Endothelial cell of umbilical vein (primary cell): ENCODE measurements at regions not wholly inside any gene's neighbourhood (a gene's known extent, or its start where the extent isn't known, plus 50 kb on each side); places are given as distances from the start of the nearest gene placed in this dataset.

ENCODE experiments used
- BruUV-seq: library from RNA; stranded (reverse); fragments of 400-500 nt; replicated peaks from 2 replicates; lab custom pipeline; 2021; lab: Mats Ljungman, UMichigan
- CTCF ChIA-PET: fragments of 300-600, 350-600 bp; sonication (Branson Sonifier 250); formaldehyde crosslinking; loops from one replicate; lab custom pipeline; 2021; ENCODE audit warnings: antibody characterized with exemption, inconsistent platforms; lab: Charles Lee
- POLR2A ChIA-PET: fragments of 300-600, 350-600 bp; sonication (Branson Sonifier 250); formaldehyde crosslinking; loops from one replicate; lab custom pipeline; 2021; ENCODE audit warnings: antibody characterized with exemption, inconsistent platforms; lab: Charles Lee
- DNase-seq: peaks from one replicate; pipeline ENCODE4 v3.0.0-alpha.2; 2011; ENCODE audit warnings: low read depth, low spot score
- FAIRE-seq: peaks from 2 replicates; lab custom pipeline; 2011; peaks lifted over from hg19 to GRCh38; lab: Jason Lieb, UNC
- H2AFZ ChIP-seq: 2 replicates; pipeline ENCODE4 v1.6.0; 2012; ENCODE audit warnings: low read depth, low read length, control low read depth, inconsistent platforms
- H3K27ac ChIP-seq: 2 replicates; pipeline ENCODE4 v1.5.1; 2011; ENCODE audit warnings: low read depth, mild to moderate bottlenecking, control low read depth, low read length, moderate library complexity; ENCODE audit not compliant: insufficient read depth
- H3K27me3 ChIP-seq, 2 experiments: 2 replicates each; pipeline versions ENCODE4 v1.6.0 to v1.6.1; 2011; ENCODE audit warnings: low read length in 2 of 2, mixed read lengths in 1 of 2; ENCODE audit not compliant: control insufficient read depth in 2 of 2, insufficient read depth in 2 of 2
- H3K36me3 ChIP-seq, 2 experiments: 2 replicates in 1 of 2; 3 replicates in 1 of 2; pipeline ENCODE4 v1.5.1; 2011; ENCODE audit warnings: low read length in 2 of 2, mild to moderate bottlenecking in 1 of 2, moderate library complexity in 1 of 2; ENCODE audit not compliant: control insufficient read depth in 2 of 2, insufficient read depth in 2 of 2; ENCODE audit errors: extremely low read depth in 1 of 2
- H3K4me1 ChIP-seq: 3 replicates; pipeline ENCODE4 v1.5.1; 2011; ENCODE audit warnings: mild to moderate bottlenecking, low read length; ENCODE audit not compliant: control insufficient read depth, insufficient read depth; ENCODE audit errors: extremely low read depth
- H3K4me2 ChIP-seq: 2 replicates; pipeline ENCODE4 v1.6.1; 2011; ENCODE audit warnings: low read length, control low read depth, mixed read lengths; ENCODE audit not compliant: insufficient read depth
- H3K4me3 ChIP-seq, 3 experiments: fragments of 200-600 bp in 1 of 3; sonication (generic), shearing (Covaris generic) in 1 of 3; replicated peaks in 1 of 3; 2 replicates each; pipeline ENCODE4 v1.5.1; 2011 to 2016; ENCODE audit warnings: control low read depth in 3 of 3, low read length in 3 of 3, mild to moderate bottlenecking in 2 of 3, inconsistent platforms in 1 of 3, low read depth in 1 of 3, moderate library complexity in 1 of 3; ENCODE audit not compliant: insufficient read depth in 1 of 3
- H3K79me2 ChIP-seq: 2 replicates; pipeline ENCODE4 v1.6.0; 2012; ENCODE audit warnings: low read length, inconsistent platforms; ENCODE audit not compliant: control insufficient read depth, insufficient read depth
- H3K9ac ChIP-seq: replicated peaks from 2 replicates; pipeline ENCODE3; 2011; ENCODE audit warnings: low read length, control low read depth; ENCODE audit not compliant: insufficient read depth; ENCODE audit errors: extremely low read depth
- H3K9me1 ChIP-seq: replicated peaks from 3 replicates; pipeline ENCODE4 v1.6.0; 2011; ENCODE audit warnings: mild to moderate bottlenecking, low read length; ENCODE audit not compliant: control insufficient read depth, insufficient read depth; ENCODE audit errors: extremely low read depth
- H3K9me3 ChIP-seq: replicated peaks from 2 replicates; pipeline ENCODE4 v1.5.1; 2012; ENCODE audit warnings: low read length, inconsistent platforms; ENCODE audit not compliant: control insufficient read depth, insufficient read depth
- H4K20me1 ChIP-seq: replicated peaks from 2 replicates; pipeline ENCODE3; 2011; ENCODE audit warnings: mild to moderate bottlenecking, low read length; ENCODE audit not compliant: control insufficient read depth, insufficient read depth; ENCODE audit errors: extremely low read depth
- EZH2 ChIP-seq: IDR thresholded peaks from 2 replicates; pipeline ENCODE4 v1.6.1; 2012; ENCODE audit warnings: borderline replicate concordance, low read depth, mild to moderate bottlenecking, moderate library complexity, low read length, inconsistent platforms; ENCODE audit not compliant: severe bottlenecking
- FOS ChIP-seq: IDR thresholded peaks from 2 replicates; pipeline ENCODE4 v1.6.1; 2011; ENCODE audit warnings: mild to moderate bottlenecking, low read length, moderate library complexity, borderline replicate concordance; ENCODE audit not compliant: insufficient read depth
- GATA2 ChIP-seq: IDR thresholded peaks from 2 replicates; pipeline ENCODE4 v1.7.0; 2011; ENCODE audit warnings: low read depth, mild to moderate bottlenecking, moderate library complexity, mixed read lengths, low read length; ENCODE audit not compliant: insufficient read length, insufficient read depth
- JUN ChIP-seq: IDR thresholded peaks from 2 replicates; pipeline ENCODE4 v1.6.1; 2011; ENCODE audit warnings: borderline replicate concordance, low read depth; ENCODE audit not compliant: insufficient read length, insufficient read depth
- MYC ChIP-seq: IDR thresholded peaks from one replicate; pipeline ENCODE4 v1.6.1; 2011; ENCODE audit warnings: mild to moderate bottlenecking, low read depth, low read length
- POLR2A ChIP-seq: IDR thresholded peaks from 2 replicates; pipeline ENCODE4 v1.6.1; 2012; ENCODE audit warnings: low read depth, mild to moderate bottlenecking, control low read depth, low read length
- POLR2AphosphoS5 ChIP-seq: IDR thresholded peaks from 2 replicates; pipeline ENCODE4 v1.6.1; 2012; ENCODE audit warnings: low read depth, mild to moderate bottlenecking, control low read depth, low read length, moderate library complexity; ENCODE audit not compliant: insufficient read depth
- dilution Hi-C: fragments of 300-500 bp; cut with MboI; formaldehyde crosslinking; loops from one replicate; pipeline ENCODE4 v1.15.0; 2019; ENCODE audit warnings: low sequenced_read_pairs; ENCODE audit not compliant: extremely low pct_ligation_motif_present
- intact Hi-C: fragments of 100-400 bp; cut with micrococcal nuclease; formaldehyde crosslinking; loops from one replicate; pipeline ENCODE4 v1.10.0; 2022
- TF ChIP-seq, protein P1 (sequence below), 2 donors: IDR thresholded peaks; 1 replicate in 1 of 2; 2 replicates in 1 of 2; pipeline ENCODE4 v1.5.1; 2011; ENCODE audit warnings: low read length in 2 of 2, mild to moderate bottlenecking in 2 of 2, moderate library complexity in 2 of 2, control low read depth in 1 of 2, inconsistent platforms in 1 of 2, low read depth in 1 of 2; ENCODE audit not compliant: insufficient read depth in 1 of 2; ENCODE audit errors: extremely low read depth in 1 of 2
- TF ChIP-seq, protein P2 (sequence below): IDR thresholded peaks from 2 replicates; pipeline ENCODE4 v1.6.1; 2011; ENCODE audit not compliant: insufficient read depth, insufficient read length

DNA sequence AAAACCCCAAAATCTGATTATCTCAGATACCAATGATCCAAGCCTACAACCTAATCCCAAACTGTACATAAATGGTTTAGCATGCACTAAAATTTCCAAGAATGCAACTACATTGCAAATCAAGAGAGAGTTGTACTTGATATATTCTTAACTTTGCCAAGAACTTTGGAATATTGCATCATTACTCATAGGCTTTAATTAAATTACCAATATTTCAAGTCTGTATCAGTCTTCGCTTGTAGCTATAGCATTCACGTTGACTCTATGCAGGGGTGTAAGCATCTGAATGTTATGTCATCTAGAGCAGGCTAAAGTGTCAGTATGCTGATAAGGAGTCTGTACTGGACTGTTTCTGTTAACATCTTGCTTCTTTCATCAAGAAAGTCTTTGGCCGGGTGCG is 56.3 kb downstream of the FOXI3 start:
- TF ChIP-seq POLR2AphosphoS5: no peak
- TF ChIP-seq, protein P1, sequence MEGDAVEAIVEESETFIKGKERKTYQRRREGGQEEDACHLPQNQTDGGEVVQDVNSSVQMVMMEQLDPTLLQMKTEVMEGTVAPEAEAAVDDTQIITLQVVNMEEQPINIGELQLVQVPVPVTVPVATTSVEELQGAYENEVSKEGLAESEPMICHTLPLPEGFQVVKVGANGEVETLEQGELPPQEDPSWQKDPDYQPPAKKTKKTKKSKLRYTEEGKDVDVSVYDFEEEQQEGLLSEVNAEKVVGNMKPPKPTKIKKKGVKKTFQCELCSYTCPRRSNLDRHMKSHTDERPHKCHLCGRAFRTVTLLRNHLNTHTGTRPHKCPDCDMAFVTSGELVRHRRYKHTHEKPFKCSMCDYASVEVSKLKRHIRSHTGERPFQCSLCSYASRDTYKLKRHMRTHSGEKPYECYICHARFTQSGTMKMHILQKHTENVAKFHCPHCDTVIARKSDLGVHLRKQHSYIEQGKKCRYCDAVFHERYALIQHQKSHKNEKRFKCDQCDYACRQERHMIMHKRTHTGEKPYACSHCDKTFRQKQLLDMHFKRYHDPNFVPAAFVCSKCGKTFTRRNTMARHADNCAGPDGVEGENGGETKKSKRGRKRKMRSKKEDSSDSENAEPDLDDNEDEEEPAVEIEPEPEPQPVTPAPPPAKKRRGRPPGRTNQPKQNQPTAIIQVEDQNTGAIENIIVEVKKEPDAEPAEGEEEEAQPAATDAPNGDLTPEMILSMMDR (IDR thresholded peaks at IDR 0.05; ENCODE audit: extremely low read depth in 1 of 2, insufficient read depth in 1 of 2, low read depth in 1 of 2, low read length in 2 of 2): no peak
- TF ChIP-seq JUN: no peak
- TF ChIP-seq, protein P2, sequence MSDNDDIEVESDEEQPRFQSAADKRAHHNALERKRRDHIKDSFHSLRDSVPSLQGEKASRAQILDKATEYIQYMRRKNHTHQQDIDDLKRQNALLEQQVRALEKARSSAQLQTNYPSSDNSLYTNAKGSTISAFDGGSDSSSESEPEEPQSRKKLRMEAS: no peak
- TF ChIP-seq EZH2: no peak
- no peak for TF ChIP-seq GATA2
- no peak for TF ChIP-seq FOS
- no peak for TF ChIP-seq MYC
- TF ChIP-seq POLR2A: no peak
- dilution Hi-C loops (no loop called here), intact Hi-C loops (no loop called here)
- Histone ChIP-seq H3K9ac (no peak overlapping the region), H3K27me3 (no peaks in the 10 kb centered on the region), H3K4me2 (no peak overlapping the region), H2AFZ (no peak overlapping the region), H3K79me2 (no peaks in the 10 kb centered on the region), H3K9me1 (no peaks in the 10 kb centered on the region), H3K36me3 (no peaks in the 10 kb centered on the region), H3K9me3 (no peaks in the 10 kb centered on the region), H3K4me3 (no peak overlapping the region), H4K20me1 (no peaks in the 10 kb centered on the region), H3K27ac (no peak overlapping the region), H3K4me1 (no peaks in the 10 kb centered on the region)
- FAIRE-seq (no peak), DNase-seq (no peak)
- BruUV-seq: no TSS peak
- POLR2A ChIA-PET: no interaction called here
- CTCF ChIA-PET: no interaction called here
